ENCODE measurements at regions not wholly inside any gene's neighbourhood (a gene's known extent, or its start where the extent isn't known, plus 50 kb on each side); places are given as distances from the start of the nearest gene placed in this dataset.

DNA sequence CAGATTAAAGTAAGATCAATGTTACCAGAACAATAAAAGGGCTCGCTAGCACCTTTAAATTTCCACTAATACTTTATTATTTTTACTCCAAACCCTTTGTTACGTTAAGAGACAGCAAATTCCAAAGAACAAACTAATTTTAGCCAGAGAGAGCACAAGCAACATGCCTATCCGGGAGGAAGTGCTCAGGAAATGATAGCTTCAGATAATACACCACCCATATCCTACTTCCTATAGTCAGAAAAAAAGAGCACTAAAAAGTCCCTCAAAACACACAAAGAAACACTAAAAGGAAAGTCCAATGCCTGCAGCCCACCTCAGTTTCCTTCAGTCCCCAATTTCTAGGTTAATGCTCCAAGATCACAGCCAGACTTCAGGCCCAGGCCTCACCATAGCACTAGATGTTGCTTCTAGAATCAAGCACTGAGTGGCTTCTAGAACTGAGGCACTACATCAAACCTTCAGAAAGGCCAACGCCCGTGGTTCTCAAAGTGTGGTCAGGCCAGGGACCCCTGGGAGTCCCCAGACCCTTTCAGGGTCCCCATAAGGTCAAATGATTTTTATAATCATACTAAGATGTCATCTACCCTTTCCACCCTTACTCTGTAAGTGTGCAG lies 142.6 kb downstream of the PSMG1 start:
- no peak for DNase-seq (ENCODE audit: low read depth)
- TF ChIP-seq, protein P1, sequence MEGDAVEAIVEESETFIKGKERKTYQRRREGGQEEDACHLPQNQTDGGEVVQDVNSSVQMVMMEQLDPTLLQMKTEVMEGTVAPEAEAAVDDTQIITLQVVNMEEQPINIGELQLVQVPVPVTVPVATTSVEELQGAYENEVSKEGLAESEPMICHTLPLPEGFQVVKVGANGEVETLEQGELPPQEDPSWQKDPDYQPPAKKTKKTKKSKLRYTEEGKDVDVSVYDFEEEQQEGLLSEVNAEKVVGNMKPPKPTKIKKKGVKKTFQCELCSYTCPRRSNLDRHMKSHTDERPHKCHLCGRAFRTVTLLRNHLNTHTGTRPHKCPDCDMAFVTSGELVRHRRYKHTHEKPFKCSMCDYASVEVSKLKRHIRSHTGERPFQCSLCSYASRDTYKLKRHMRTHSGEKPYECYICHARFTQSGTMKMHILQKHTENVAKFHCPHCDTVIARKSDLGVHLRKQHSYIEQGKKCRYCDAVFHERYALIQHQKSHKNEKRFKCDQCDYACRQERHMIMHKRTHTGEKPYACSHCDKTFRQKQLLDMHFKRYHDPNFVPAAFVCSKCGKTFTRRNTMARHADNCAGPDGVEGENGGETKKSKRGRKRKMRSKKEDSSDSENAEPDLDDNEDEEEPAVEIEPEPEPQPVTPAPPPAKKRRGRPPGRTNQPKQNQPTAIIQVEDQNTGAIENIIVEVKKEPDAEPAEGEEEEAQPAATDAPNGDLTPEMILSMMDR (conservative IDR thresholded peaks at IDR 0.05; ENCODE audit: low read depth, low read length): no peak
- H3K4me3 ChIP-seq (ENCODE audit: low read length): no peak overlapping the region

DNA sequence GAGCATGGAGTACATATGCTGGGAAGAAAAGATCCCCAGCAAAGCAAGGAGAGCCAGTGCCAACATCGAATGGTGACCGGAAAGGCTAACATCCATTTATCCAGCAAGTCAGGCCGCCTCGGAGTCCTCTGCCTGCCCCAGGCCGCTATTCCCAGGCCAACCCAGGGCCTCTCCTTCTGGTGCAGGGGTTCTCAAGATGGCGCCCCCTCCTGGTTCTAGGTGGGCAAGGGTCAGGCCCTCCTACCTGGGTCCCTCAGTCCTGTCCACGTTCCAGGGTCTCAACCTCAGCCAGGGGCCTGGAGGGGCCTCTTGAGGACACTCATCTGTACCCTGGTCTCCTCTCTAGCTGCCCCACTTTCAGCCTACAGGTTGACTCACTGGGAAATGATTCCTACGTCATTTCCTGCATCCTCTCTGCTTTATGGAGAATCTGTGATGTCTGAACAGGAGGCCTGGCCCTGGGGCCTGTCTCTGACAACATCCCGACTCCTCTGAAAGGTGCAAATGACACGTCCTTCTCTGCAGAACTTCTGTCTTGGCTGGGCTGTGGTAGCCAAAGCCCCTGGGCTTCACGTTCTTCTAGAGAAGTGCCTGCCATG lies 145.3 kb downstream of the PSMG1 start:
- TF ChIP-seq, protein P1 (conservative IDR thresholded peaks at IDR 0.05; ENCODE audit: low read depth, low read length): peak; percentile 26
- DNase-seq (ENCODE audit: low read depth): no peak
- H3K4me3 ChIP-seq (ENCODE audit: low read length): no peak overlapping the region

DNA sequence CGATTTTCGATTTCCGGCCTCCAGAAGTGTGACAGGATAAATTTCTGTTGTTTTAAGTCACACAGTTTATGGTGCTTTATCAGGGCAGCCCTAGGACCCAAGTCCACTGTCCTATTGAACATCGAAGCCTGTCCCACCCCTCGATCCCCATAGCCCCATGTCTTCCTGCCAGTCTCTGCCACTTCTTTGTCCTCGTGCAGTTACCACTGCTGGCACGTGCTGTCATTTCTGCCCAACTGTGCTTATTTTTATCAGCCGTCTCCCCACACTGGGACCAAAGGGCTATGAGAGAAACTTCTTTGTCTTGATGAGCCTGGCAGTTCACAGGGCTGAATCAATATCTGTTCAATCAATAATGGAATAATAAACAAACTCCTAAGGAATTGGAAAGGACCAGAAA lies 146.7 kb downstream of the PSMG1 start:
- TF ChIP-seq, protein P1 (conservative IDR thresholded peaks at IDR 0.05; ENCODE audit: low read depth, low read length): no peak
- DNase-seq (ENCODE audit: low read depth): no peak
- H3K4me3 ChIP-seq (ENCODE audit: low read length): no peak overlapping the region

DNA sequence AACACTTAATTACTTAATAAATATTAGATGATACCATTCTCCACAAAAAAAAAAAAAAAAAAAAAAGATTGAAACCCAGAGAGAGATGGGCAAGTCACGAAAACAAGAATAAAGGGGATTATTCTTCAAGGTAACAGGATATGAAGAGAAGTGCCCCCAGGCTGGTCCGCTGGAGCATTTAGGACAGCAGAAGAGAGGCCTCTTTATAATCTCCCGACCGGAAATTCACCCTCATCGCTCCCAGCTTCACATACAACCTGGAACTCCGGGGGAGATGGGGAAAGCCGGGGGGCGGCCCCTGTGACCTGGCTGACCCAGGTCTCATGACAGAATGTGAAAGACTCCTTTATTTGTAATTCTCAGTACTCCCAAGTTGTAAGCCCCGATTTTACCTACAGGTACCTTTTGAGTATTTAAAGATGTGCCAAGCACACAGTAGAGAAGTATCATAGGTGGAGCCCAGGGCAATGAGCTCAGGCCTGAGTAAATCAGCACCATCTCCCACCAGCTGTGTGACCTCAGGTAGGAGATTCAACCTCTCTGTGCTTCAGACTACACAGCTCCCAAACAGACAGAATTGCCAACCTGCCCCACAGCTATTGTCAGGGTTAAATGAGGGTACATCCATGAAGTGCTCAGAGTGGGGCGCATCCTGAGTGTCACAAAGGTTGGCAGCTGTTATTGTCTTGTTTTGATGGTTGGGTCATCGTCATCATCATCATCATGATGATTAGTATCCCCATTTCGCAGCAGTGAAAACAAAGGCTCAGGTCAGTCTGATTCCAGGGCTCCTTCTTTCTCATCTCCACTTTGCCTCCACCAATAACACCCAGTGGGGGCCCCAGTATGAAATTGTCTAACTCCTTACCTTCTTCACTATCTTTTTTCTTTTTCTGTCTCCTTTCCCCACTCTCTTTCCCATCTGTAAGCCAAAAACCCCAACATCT lies 148.4 kb downstream of the PSMG1 start:
- TF ChIP-seq, protein P1 (conservative IDR thresholded peaks at IDR 0.05; ENCODE audit: low read depth, low read length): no peak
- H3K4me3 ChIP-seq (ENCODE audit: low read length): no peak overlapping the region
- no peak for DNase-seq (ENCODE audit: low read depth)

DNA sequence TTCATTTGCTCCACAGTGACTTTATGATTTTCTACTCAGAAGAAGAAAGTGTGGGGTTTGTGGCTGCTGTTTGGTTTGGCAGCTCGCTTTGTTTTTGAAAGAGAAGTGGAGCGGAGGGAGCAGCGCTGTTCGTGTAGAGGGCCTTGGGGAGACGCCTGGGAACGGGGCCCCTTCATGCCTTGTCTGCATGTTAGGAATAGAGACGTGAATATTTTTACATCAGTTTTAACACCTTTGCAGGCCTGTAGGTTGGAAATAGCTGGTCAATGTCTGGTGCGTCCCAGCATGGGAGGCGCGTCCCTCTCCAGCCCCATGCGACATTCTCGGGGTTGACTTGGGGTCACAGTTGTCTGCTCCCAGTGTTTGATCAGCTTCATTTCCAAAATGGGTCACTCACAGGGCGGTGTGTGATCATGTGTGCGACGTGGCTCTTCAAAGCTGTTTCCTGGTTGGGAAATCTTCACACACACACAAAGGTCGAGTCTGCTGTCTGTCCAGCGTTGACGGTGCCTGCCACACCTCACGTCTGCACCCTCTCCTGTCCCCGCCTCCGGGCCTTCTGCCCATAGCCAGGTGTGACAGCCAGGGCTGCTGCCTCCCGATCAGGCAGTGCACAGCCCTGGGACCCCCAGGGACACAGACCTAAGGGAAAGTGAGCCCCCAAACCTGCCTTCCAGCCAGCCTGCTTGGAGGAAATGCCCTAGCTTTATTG lies 149.2 kb downstream of the PSMG1 start:
- DNase-seq (ENCODE audit: low read depth): no peak
- no peak overlapping the region for H3K4me3 ChIP-seq (ENCODE audit: low read length)
- TF ChIP-seq, protein P1 (conservative IDR thresholded peaks at IDR 0.05; ENCODE audit: low read depth, low read length): no peak

DNA sequence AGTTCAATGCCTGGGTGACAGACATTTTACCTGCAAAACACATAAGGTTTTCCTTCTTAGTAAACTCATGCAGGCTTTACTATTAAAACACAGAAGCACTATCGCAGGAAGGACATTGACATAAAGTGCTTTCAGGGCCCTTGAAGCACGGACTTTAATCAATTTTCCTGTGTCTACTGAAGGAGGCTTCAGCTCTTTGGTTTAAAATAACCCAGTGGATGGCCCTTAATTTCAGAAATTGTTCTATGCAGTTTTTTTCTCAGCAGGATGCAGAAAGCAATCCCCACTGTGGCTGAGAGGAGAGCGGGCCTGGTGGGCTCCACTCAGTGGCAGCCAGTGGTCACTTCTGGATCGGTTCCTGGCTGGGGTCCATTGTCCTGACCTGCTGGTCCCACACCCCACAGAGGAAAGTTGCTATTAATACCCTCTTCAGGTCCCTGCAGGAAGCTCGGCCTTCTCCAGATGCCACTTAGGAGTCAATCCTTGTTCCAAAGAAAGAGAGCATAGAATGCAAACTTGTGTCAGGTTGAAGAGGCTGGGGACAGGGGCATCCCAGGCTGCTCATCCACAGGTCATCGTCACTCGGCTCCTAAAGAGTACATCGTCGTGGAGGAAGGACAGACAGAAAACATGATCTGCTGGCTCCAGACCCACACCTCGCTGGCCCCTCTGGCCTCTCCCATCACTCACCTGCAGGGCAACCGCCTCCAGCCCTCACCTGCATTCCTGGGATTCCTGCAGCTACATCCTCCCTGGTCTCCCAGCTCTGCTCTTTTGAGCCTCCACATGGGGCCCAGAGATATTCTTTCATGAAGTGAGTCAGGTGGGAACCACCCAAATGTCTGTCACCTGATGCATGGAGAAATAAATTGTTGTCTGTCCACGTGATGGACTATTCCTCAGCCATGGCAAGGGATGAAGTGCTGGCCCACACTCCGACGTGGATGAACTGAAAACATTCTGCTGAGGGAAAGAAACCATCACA lies 153.1 kb downstream of the PSMG1 start:
- DNase-seq (ENCODE audit: low read depth): no peak
- H3K4me3 ChIP-seq (ENCODE audit: low read length): no peak overlapping the region
- TF ChIP-seq, protein P1 (conservative IDR thresholded peaks at IDR 0.05; ENCODE audit: low read depth, low read length): no peak

Measured in retinal pigment epithelial cell (primary cell).